HL-60 (cell line): ENCODE measurements at regions not wholly inside any gene's neighbourhood (a gene's known extent, or its start where the extent isn't known, plus 50 kb on each side); places are given as distances from the start of the nearest gene placed in this dataset.

Experiments
- DNase-seq, 2 experiments: peaks; one replicate each; pipeline ENCODE4 v3.0.0-alpha.2; 2010 to 2020; ENCODE audit warnings: low read depth in 1 of 2, low spot score in 1 of 2
- H3K27ac ChIP-seq: fragments of 250-450 bp; sonication (Bioruptor Pico); replicated peaks from 2 replicates; pipeline ENCODE4 v1.5.1; 2020; ENCODE audit warnings: mild to moderate bottlenecking, moderate library complexity
- H3K27me3 ChIP-seq: fragments of 250-450 bp; sonication (Bioruptor Pico); 2 replicates; pipeline ENCODE4 v1.5.1; 2021; ENCODE audit warnings: mild to moderate bottlenecking, moderate library complexity; ENCODE audit not compliant: insufficient read depth, poor library complexity, severe bottlenecking
- H3K4me3 ChIP-seq: replicated peaks from 2 replicates; pipeline ENCODE4 v1.5.1; 2011; ENCODE audit warnings: mild to moderate bottlenecking, control low read depth, low read length; ENCODE audit not compliant: insufficient read depth
- GABPA ChIP-seq: IDR thresholded peaks from 2 replicates; pipeline ENCODE4 v1.6.1; 2012; ENCODE audit warnings: low read depth
- POLR2AphosphoS5 ChIP-seq: IDR thresholded peaks from 2 replicates; pipeline ENCODE4 v1.6.1; 2012; ENCODE audit warnings: low read depth
- REST ChIP-seq: IDR thresholded peaks from 2 replicates; pipeline ENCODE4 v1.6.1; 2012; ENCODE audit warnings: low read depth; ENCODE audit not compliant: insufficient replicate concordance
- SPI1 ChIP-seq: IDR thresholded peaks from 2 replicates; pipeline ENCODE4 v1.6.1; 2012; ENCODE audit warnings: low read depth, mild to moderate bottlenecking, borderline replicate concordance
- TF ChIP-seq, protein P1 (sequence below): IDR thresholded peaks from one replicate; pipeline ENCODE4 v1.5.1; 2011; ENCODE audit warnings: low read length, control low read depth, inconsistent platforms; ENCODE audit not compliant: insufficient read depth

GRCh38 chr14:40850191-40850590, 756.5 kb upstream of the LRFN5 start:
- H3K27ac ChIP-seq, result no peak overlapping the region
- DNase-seq, result no peak
- H3K4me3 ChIP-seq, result no peak overlapping the region
- TF ChIP-seq, protein P1, sequence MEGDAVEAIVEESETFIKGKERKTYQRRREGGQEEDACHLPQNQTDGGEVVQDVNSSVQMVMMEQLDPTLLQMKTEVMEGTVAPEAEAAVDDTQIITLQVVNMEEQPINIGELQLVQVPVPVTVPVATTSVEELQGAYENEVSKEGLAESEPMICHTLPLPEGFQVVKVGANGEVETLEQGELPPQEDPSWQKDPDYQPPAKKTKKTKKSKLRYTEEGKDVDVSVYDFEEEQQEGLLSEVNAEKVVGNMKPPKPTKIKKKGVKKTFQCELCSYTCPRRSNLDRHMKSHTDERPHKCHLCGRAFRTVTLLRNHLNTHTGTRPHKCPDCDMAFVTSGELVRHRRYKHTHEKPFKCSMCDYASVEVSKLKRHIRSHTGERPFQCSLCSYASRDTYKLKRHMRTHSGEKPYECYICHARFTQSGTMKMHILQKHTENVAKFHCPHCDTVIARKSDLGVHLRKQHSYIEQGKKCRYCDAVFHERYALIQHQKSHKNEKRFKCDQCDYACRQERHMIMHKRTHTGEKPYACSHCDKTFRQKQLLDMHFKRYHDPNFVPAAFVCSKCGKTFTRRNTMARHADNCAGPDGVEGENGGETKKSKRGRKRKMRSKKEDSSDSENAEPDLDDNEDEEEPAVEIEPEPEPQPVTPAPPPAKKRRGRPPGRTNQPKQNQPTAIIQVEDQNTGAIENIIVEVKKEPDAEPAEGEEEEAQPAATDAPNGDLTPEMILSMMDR, result no peak
- TF ChIP-seq REST (no peak), POLR2AphosphoS5 (no peak), GABPA (no peak), SPI1 (no peak)
- H3K27me3 ChIP-seq, result no peaks in the 10 kb centered on the region

GRCh38 chr14:40847480-40847879, 759.2 kb upstream of the LRFN5 start:
- no peak for DNase-seq
- no peak for TF ChIP-seq GABPA
- no peak for TF ChIP-seq POLR2AphosphoS5
- TF ChIP-seq, protein P1, result no peak
- no peak for TF ChIP-seq SPI1
- no peak for TF ChIP-seq REST
- H3K4me3 ChIP-seq, result no peak overlapping the region
- no peaks in the 10 kb centered on the region for H3K27me3 ChIP-seq
- no peak overlapping the region for H3K27ac ChIP-seq

DNA sequence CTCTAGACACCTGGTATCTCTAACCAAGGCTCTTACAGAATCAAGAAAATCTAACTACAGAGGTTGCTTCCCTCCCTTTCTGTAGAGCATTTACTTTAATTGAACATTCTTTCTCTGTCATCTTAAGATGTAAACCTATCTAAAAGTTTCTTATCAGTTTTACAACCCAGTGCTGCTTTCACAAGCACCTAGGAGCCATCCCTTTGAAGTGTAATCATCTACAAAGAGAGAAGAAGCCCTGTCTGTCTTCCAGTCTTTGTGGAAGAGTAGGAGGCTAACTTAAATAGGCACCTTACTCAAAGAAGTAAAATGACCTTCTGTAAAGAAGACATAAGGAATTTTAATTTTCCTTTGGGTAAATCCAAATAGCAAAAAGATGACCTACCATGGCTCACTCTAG, 763.9 kb upstream of the LRFN5 start:
- H3K27ac ChIP-seq, result no peak overlapping the region
- no peak for DNase-seq
- H3K4me3 ChIP-seq, result no peak overlapping the region
- no peak for TF ChIP-seq POLR2AphosphoS5
- TF ChIP-seq SPI1, result no peak
- TF ChIP-seq, protein P1, result no peak
- TF ChIP-seq GABPA, result no peak
- no peak for TF ChIP-seq REST
- H3K27me3 ChIP-seq, result no peaks in the 10 kb centered on the region
